Skeletal muscle tissue (tissue), 3 donors: ENCODE measurements at regions not wholly inside any gene's neighbourhood (a gene's known extent, or its start where the extent isn't known, plus 50 kb on each side); places are given as distances from the start of the nearest gene placed in this dataset.
A peak's percentile ranks its signal among the peaks of the same experiment; 100 is the strongest.

Experiments
- H3K27ac ChIP-seq: one replicate; pipeline ENCODE4 v1.7.0; 2013; ENCODE audit warnings: mild to moderate bottlenecking, low read depth, low read length, inconsistent platforms
- H3K27me3 ChIP-seq, 3 donors: one replicate each; pipeline ENCODE4 v1.7.0; 2013; ENCODE audit warnings: low read length in 3 of 3; ENCODE audit not compliant: control insufficient read depth in 3 of 3, insufficient read depth in 3 of 3
- H3K36me3 ChIP-seq, 3 donors: one replicate each; pipeline ENCODE4 v1.7.0; 2013; ENCODE audit warnings: low read length in 3 of 3; ENCODE audit not compliant: control insufficient read depth in 3 of 3, insufficient read depth in 3 of 3
- H3K4me1 ChIP-seq, 3 donors: one replicate each; pipeline ENCODE4 v1.7.0; 2013; ENCODE audit warnings: low read length in 3 of 3, mild to moderate bottlenecking in 3 of 3; ENCODE audit not compliant: control insufficient read depth in 3 of 3, insufficient read depth in 3 of 3
- H3K4me3 ChIP-seq, 3 donors: one replicate each; pipeline ENCODE4 v1.7.0; 2013; ENCODE audit warnings: low read length in 3 of 3
- H3K9ac ChIP-seq, 3 donors: one replicate each; pipeline ENCODE4 v1.7.0; 2013; ENCODE audit warnings: low read length in 3 of 3, mild to moderate bottlenecking in 3 of 3, moderate library complexity in 2 of 3, low read depth in 1 of 3
- H3K9me3 ChIP-seq, 3 donors: one replicate each; pipeline ENCODE4 v1.7.0; 2013; ENCODE audit warnings: low read length in 3 of 3; ENCODE audit not compliant: control insufficient read depth in 3 of 3
- donor health status: Osteomylitis.

GRCh38 chr7:113825832-113826231 is 93.0 kb downstream of the PPP1R3A start:
- H3K27me3 ChIP-seq, result no peaks in the 10 kb centered on the region
- no peaks in the 10 kb centered on the region for H3K9me3 ChIP-seq
- H3K36me3 ChIP-seq, result no peaks in the 10 kb centered on the region
- no peak overlapping the region for H3K4me3 ChIP-seq
- peak overlapping the region; percentile 86 for H3K27ac ChIP-seq
- H3K9ac ChIP-seq, result no peak overlapping the region
- H3K4me1 ChIP-seq, result peaks cover 2 to 4% (median 3%) of the 10 kb centered on the region in 3 donors

- Histone ChIP-seq H3K9ac (peak overlapping the region in 1 of 3 donors; percentile 53), H3K27ac (peak overlapping the region; percentile 86), H3K36me3 (no peaks in the 10 kb centered on the region), H3K4me1 (peaks cover 2 to 4% (median 3%) of the 10 kb centered on the region in 3 donors), H3K27me3 (no peaks in the 10 kb centered on the region), H3K9me3 (no peaks in the 10 kb centered on the region), H3K4me3 (peak overlapping the region in 1 of 3 donors; percentile 29)
Observed at GRCh38 chr7:113824117-113824823, 94.5 kb downstream of the PPP1R3A start.

DNA sequence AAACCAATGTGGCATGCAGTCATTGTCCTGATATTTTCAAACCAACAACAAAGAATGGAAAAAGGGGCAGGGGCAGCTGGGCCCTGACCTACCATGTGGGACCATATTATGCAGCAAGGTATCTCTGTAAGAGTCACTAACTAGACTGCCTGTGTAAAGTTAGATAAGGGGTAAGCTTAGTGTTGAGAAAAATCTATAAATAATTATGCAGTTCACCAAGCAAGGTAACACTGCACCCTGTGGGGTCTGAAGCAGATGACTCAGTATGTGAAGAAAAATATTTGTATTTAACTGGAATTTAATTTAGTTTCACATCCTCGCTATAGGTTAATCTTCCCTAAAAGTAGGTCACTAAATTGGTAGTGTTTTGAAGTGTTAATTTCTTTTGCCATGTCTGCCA is 99.3 kb downstream of the PPP1R3A start:
- no peaks in the 10 kb centered on the region for H3K27me3 ChIP-seq
- H3K9me3 ChIP-seq, result no peaks in the 10 kb centered on the region
- no peak overlapping the region for H3K9ac ChIP-seq
- no peaks in the 10 kb centered on the region for H3K36me3 ChIP-seq
- no peak overlapping the region for H3K27ac ChIP-seq
- no peak overlapping the region for H3K4me3 ChIP-seq
- peaks cover 0 to 3% (median 0%) of the 10 kb centered on the region in 3 donors for H3K4me1 ChIP-seq

DNA sequence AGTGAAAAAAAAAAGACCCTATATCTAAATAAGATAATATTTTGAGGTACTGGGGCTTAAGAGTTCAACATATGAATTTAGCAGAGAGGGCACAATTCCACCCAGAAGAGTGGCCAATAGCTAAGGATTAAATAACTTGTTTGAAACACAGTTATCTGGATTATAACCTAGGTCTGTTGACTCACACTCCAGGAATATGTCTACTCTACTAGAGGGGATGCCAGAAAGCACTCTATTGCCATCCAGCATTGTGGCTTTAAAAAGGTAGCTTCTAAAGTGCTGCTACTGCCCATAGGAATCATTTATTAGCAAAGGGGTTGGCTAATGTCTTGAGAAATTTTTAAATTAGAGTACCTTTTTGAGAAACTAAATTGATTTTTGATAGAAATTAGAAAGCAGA is 102.2 kb downstream of the PPP1R3A start:
- Histone ChIP-seq H3K36me3 (no peaks in the 10 kb centered on the region), H3K9ac (no peak overlapping the region), H3K4me3 (no peak overlapping the region), H3K27me3 (no peaks in the 10 kb centered on the region), H3K9me3 (no peaks in the 10 kb centered on the region), H3K4me1 (no peaks in the 10 kb centered on the region), H3K27ac (no peak overlapping the region)

DNA sequence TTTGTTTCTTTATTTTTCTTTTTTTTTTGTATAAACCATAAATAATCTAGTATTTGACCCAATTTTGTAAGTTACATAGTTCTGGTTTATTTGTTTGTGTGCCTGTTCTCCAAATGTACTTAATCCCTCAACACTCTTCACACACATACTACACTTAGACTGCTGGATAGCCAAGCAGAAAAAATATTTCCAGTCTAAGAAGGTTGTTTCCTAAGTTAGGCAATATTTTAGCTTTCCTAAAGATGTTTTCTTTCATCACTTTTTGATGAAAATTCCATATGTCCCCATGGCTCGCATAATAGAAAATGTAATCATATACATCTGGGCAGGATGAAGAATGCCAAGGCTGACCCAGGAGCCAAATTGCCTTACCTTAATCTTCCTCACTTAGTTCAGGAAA is 105.3 kb downstream of the PPP1R3A start:
- no peaks in the 10 kb centered on the region for H3K36me3 ChIP-seq
- H3K9me3 ChIP-seq, result no peaks in the 10 kb centered on the region
- H3K27ac ChIP-seq, result no peak overlapping the region
- no peaks in the 10 kb centered on the region for H3K4me1 ChIP-seq
- no peaks in the 10 kb centered on the region for H3K27me3 ChIP-seq
- no peak overlapping the region for H3K9ac ChIP-seq
- H3K4me3 ChIP-seq, result no peak overlapping the region

GRCh38 chr7:113812591-113813255 is 106.1 kb downstream of the PPP1R3A start:
- Histone ChIP-seq H3K4me1 (no peaks in the 10 kb centered on the region), H3K4me3 (no peak overlapping the region), H3K9ac (no peak overlapping the region), H3K27ac (no peak overlapping the region), H3K36me3 (no peaks in the 10 kb centered on the region), H3K27me3 (no peaks in the 10 kb centered on the region), H3K9me3 (no peaks in the 10 kb centered on the region)

- Histone ChIP-seq H3K4me1 (no peaks in the 10 kb centered on the region), H3K9me3 (no peaks in the 10 kb centered on the region), H3K9ac (no peak overlapping the region), H3K27ac (no peak overlapping the region), H3K36me3 (no peaks in the 10 kb centered on the region), H3K4me3 (no peak overlapping the region), H3K27me3 (no peaks in the 10 kb centered on the region)
Observed at GRCh38 chr7:113810080-113810744, 108.6 kb downstream of the PPP1R3A start.

DNA sequence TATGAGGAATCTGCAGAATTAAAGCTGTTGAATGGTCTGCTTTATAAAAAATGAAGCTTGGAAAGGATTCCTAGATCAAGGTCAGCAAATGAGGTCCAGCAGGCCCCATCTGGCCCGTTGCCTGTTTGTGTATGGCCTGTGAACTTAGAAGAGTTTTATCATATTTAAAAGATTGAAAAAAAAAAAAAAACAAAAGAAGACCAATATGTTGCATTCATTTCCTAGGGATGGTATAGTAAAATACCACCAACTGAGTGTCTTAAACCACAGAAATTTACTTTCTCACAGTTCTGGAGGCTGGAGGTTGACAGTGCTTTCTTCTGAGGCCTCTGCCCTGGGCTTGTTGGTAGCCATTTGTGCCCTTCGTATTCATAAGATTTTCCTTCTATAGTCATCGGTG is 109.2 kb downstream of the PPP1R3A start:
- Histone ChIP-seq H3K4me3 (no peak overlapping the region), H3K4me1 (peaks cover 0 to 4% (median 0%) of the 10 kb centered on the region in 3 donors), H3K9me3 (no peaks in the 10 kb centered on the region), H3K27ac (no peak overlapping the region), H3K36me3 (no peaks in the 10 kb centered on the region), H3K9ac (no peak overlapping the region), H3K27me3 (no peaks in the 10 kb centered on the region)

GRCh38 chr7:113806633-113807327 is 112.0 kb downstream of the PPP1R3A start:
- H3K4me1 ChIP-seq, result peaks cover 0 to 4% (median 0%) of the 10 kb centered on the region in 3 donors

More at GRCh38 chr7:113806633-113807327, 112.0 kb downstream of the PPP1R3A start:
- H3K27ac ChIP-seq, result no peak overlapping the region
- H3K4me3 ChIP-seq, result no peak overlapping the region
- no peaks in the 10 kb centered on the region for H3K9me3 ChIP-seq
- H3K36me3 ChIP-seq, result no peaks in the 10 kb centered on the region
- H3K27me3 ChIP-seq, result no peaks in the 10 kb centered on the region
- H3K9ac ChIP-seq, result no peak overlapping the region
